K562 (cell line): ENCODE measurements at regions not wholly inside any gene's neighbourhood (a gene's known extent, or its start where the extent isn't known, plus 50 kb on each side); places are given as distances from the start of the nearest gene placed in this dataset.

Experiments
- ARID1B ChIP-seq: fragments of 450-650 bp; IDR thresholded peaks from 2 replicates; pipeline ENCODE4 v1.6.1; 2016; ENCODE audit warnings: antibody characterized with exemption, mild to moderate bottlenecking, inconsistent platforms
- BRCA1 ChIP-seq, 2 experiments: fragments of 450-650 bp in 1 of 2; sonication (generic) in 1 of 2; formaldehyde crosslinking in 1 of 2; IDR thresholded peaks; 2 replicates each; pipeline versions ENCODE4 v1.5.0 to v1.6.1; 2017 to 2020; ENCODE audit warnings: mild to moderate bottlenecking in 1 of 2, missing genetic modification reagents in 1 of 2
- DNMT1 ChIP-seq: fragments of 450-650 bp; IDR thresholded peaks from 2 replicates; pipeline ENCODE4 v1.6.1; 2016; ENCODE audit warnings: antibody characterized with exemption, mild to moderate bottlenecking
- DPF2 ChIP-seq: fragments of 450-650 bp; IDR thresholded peaks from 2 replicates; pipeline ENCODE4 v1.6.1; 2016
- E4F1 ChIP-seq: fragments of 250-450 bp; sonication (Bioruptor Pico); IDR thresholded peaks from 2 replicates; pipeline ENCODE4 v1.5.0; 2021; ENCODE audit warnings: mild to moderate bottlenecking, borderline replicate concordance
- HMGXB4 ChIP-seq: sonication (generic); formaldehyde crosslinking; IDR thresholded peaks from 2 replicates; pipeline ENCODE4 v1.8.1; 2023; ENCODE audit warnings: mild to moderate bottlenecking, missing genetic modification reagents
- HNRNPLL ChIP-seq: fragments of 200-400 bp; formaldehyde crosslinking; IDR thresholded peaks from 2 replicates; pipeline ENCODE4 v1.6.1; 2017; ENCODE audit warnings: low read length, low read depth, mild to moderate bottlenecking; ENCODE audit not compliant: poor library complexity, severe bottlenecking
- KDM4B ChIP-seq, 2 experiments: fragments of 450-650 bp in 1 of 2; sonication (generic) in 1 of 2; IDR thresholded peaks; 2 replicates each; pipeline ENCODE4 v1.6.1; 2016 to 2017; ENCODE audit warnings: borderline replicate concordance in 2 of 2, antibody characterized with exemption in 1 of 2, low read depth in 1 of 2, mild to moderate bottlenecking in 1 of 2
- NR0B1 ChIP-seq: fragments of 450-650 bp; IDR thresholded peaks from one replicate; pipeline ENCODE4 v1.6.1; 2018; ENCODE audit warnings: mild to moderate bottlenecking, moderate library complexity; ENCODE audit not compliant: partially characterized antibody
- PREB ChIP-seq: sonication (generic); formaldehyde crosslinking; IDR thresholded peaks from 2 replicates; pipeline ENCODE4 v1.8.1; 2023; ENCODE audit warnings: mild to moderate bottlenecking, missing genetic modification reagents
- RB1 ChIP-seq: fragments of 450-650 bp; IDR thresholded peaks from 2 replicates; pipeline ENCODE4 v1.6.1; 2017; ENCODE audit warnings: low read depth, mild to moderate bottlenecking
- RNF219 ChIP-seq: fragments of 250-450 bp; sonication (Bioruptor Pico); IDR thresholded peaks from 2 replicates; pipeline ENCODE4 v1.5.0; 2022; ENCODE audit warnings: mild to moderate bottlenecking
- SRSF3 ChIP-seq: fragments of 200-400 bp; formaldehyde crosslinking; IDR thresholded peaks from 2 replicates; pipeline ENCODE4 v1.6.1; 2016; ENCODE audit warnings: mild to moderate bottlenecking, low read length, moderate library complexity; ENCODE audit not compliant: insufficient read depth
- ZNF239 ChIP-seq: fragments of 250-450 bp; sonication (Bioruptor Pico); IDR thresholded peaks from 2 replicates; pipeline ENCODE4 v1.4.0; 2020; ENCODE audit warnings: mild to moderate bottlenecking
- ZNF263 ChIP-seq: sonication (generic); formaldehyde crosslinking; IDR thresholded peaks from 2 replicates; pipeline ENCODE4 v1.8.0; 2022; ENCODE audit warnings: mild to moderate bottlenecking, missing genetic modification reagents, borderline replicate concordance
- ZNF764 ChIP-seq: fragments of 250-450 bp; sonication (Bioruptor Pico); IDR thresholded peaks from 2 replicates; pipeline ENCODE4 v1.4.0; 2020; ENCODE audit warnings: low read depth, mild to moderate bottlenecking, moderate library complexity

GRCh38 chrX:71859637-71860036 lies 51.0 kb upstream of the NHSL2 start (continued):
- TF ChIP-seq RNF219 (CRISPR knock-in tag): no peak
- TF ChIP-seq NR0B1: no peak
- no peak for TF ChIP-seq ARID1B
- TF ChIP-seq ZNF239: no peak
- TF ChIP-seq PREB (CRISPR knock-in tag): no peak
- no peak for TF ChIP-seq ZNF764 (CRISPR knock-in tag)
- no peak for TF ChIP-seq KDM4B (IDR thresholded peaks at IDR 0.05; ENCODE audit: borderline replicate concordance in 2 of 2, low read depth in 1 of 2)
- TF ChIP-seq RB1: 0 out of 2 replicates have a peak, but pooled peaks have one; percentile 19
- no peak for TF ChIP-seq DNMT1
- no peak for TF ChIP-seq ZNF263 (CRISPR knock-in tag)
- TF ChIP-seq BRCA1 (IDR thresholded peaks at IDR 0.05): no peak
- no peak for TF ChIP-seq BRCA1 (CRISPR knock-in tag; IDR thresholded peaks at IDR 0.05)
- no peak for TF ChIP-seq DPF2
- TF ChIP-seq HMGXB4 (CRISPR knock-in tag): no peak
- no peak for TF ChIP-seq SRSF3
- TF ChIP-seq E4F1: no peak
- TF ChIP-seq HNRNPLL: no peak
